CD14-positive monocyte (primary cell): ENCODE measurements at regions not wholly inside any gene's neighbourhood (a gene's known extent, or its start where the extent isn't known, plus 50 kb on each side); places are given as distances from the start of the nearest gene placed in this dataset.

Experiments
- DNase-seq, 3 donors: peaks; one replicate each; pipeline ENCODE4 v3.0.0-alpha.2; 2011 to 2022
- H2AFZ ChIP-seq: 2 replicates; pipeline ENCODE4 v1.6.0; 2012; ENCODE audit warnings: mild to moderate bottlenecking, low read depth, low read length, inconsistent platforms; ENCODE audit not compliant: insufficient read depth, poor library complexity, severe bottlenecking
- H3K27ac ChIP-seq, 2 donors: 1 replicate in 1 of 2; 2 replicates in 1 of 2; pipeline ENCODE4 v1.5.1; 2012 to 2013; ENCODE audit warnings: low read length in 2 of 2, control low read depth in 1 of 2, inconsistent platforms in 1 of 2, low read depth in 1 of 2, mild to moderate bottlenecking in 1 of 2
- H3K27me3 ChIP-seq, 2 donors: one replicate each; pipeline versions ENCODE4 v1.6.0 to v1.6.1; 2011 to 2013; ENCODE audit warnings: low read length in 2 of 2; ENCODE audit not compliant: control insufficient read depth in 2 of 2, insufficient read depth in 2 of 2
- H3K36me3 ChIP-seq, 2 donors: replicated peaks in 1 of 2; 1 replicate in 1 of 2; 2 replicates in 1 of 2; pipeline versions ENCODE4 v1.5.1 to v1.6.1; 2012 to 2013; ENCODE audit warnings: low read length in 2 of 2, control low read depth in 1 of 2, inconsistent platforms in 1 of 2, mild to moderate bottlenecking in 1 of 2; ENCODE audit not compliant: insufficient read depth in 2 of 2, control insufficient read depth in 1 of 2
- H3K4me1 ChIP-seq, 2 donors: 1 replicate in 1 of 2; 2 replicates in 1 of 2; pipeline versions ENCODE4 v1.5.1 to v1.6.1; 2012 to 2013; ENCODE audit warnings: low read length in 2 of 2, control low read depth in 1 of 2, inconsistent platforms in 1 of 2, mild to moderate bottlenecking in 1 of 2, moderate library complexity in 1 of 2; ENCODE audit not compliant: insufficient read depth in 2 of 2, control insufficient read depth in 1 of 2
- H3K4me2 ChIP-seq: replicated peaks from 2 replicates; pipeline ENCODE3; 2012; ENCODE audit warnings: low read length, moderate library complexity, mild to moderate bottlenecking; ENCODE audit not compliant: poor library complexity, severe bottlenecking; ENCODE audit errors: extremely low read depth
- H3K4me3 ChIP-seq, 3 experiments: fragments of 200-600 bp in 1 of 3; sonication (generic) in 1 of 3; replicated peaks in 1 of 3; 1 replicate in 2 of 3; 2 replicates in 1 of 3; pipeline ENCODE4 v1.5.1; 2011 to 2013; ENCODE audit warnings: low read length in 3 of 3, mild to moderate bottlenecking in 3 of 3, control low read depth in 2 of 3, low read depth in 2 of 3, inconsistent platforms in 1 of 3, moderate library complexity in 1 of 3
- H3K79me2 ChIP-seq: 2 replicates; pipeline ENCODE4 v1.6.0; 2012; ENCODE audit warnings: mild to moderate bottlenecking, control low read depth, inconsistent platforms, low read length, moderate library complexity; ENCODE audit not compliant: insufficient read depth
- H3K9ac ChIP-seq: 2 replicates; pipeline ENCODE4 v1.6.0; 2017; ENCODE audit warnings: low read length, mild to moderate bottlenecking; ENCODE audit not compliant: insufficient read depth, poor library complexity, severe bottlenecking
- H3K9me3 ChIP-seq, 2 donors: replicated peaks in 1 of 2; 1 replicate in 1 of 2; 2 replicates in 1 of 2; pipeline versions ENCODE4 v1.5.1 to v1.6.1; 2012 to 2013; ENCODE audit warnings: low read length in 2 of 2, control low read depth in 1 of 2; ENCODE audit not compliant: control insufficient read depth in 1 of 2, insufficient read depth in 1 of 2
- H4K20me1 ChIP-seq: 2 replicates; pipeline ENCODE4 v1.6.0; 2012; ENCODE audit warnings: mild to moderate bottlenecking, low read length, control low read depth, moderate library complexity; ENCODE audit not compliant: insufficient read depth
- H3K27ac Mint-ChIP-seq, 7 donors: one replicate each; pipeline ENCODE4 v1.8.0; 2020; ENCODE audit warnings: mild to moderate bottlenecking in 7 of 7, mixed read lengths in 7 of 7, moderate library complexity in 6 of 7, inconsistent platforms in 2 of 7
- H3K27me3 Mint-ChIP-seq, 3 donors: one replicate each; pipeline ENCODE4 v1.8.0; 2021 to 2022; ENCODE audit warnings: low read depth in 3 of 3, mild to moderate bottlenecking in 3 of 3, mixed read lengths in 3 of 3, moderate library complexity in 3 of 3, inconsistent platforms in 1 of 3
- H3K36me3 Mint-ChIP-seq, 2 donors: one replicate each; pipeline ENCODE4 v1.8.0; 2020; ENCODE audit warnings: mixed read lengths in 2 of 2, inconsistent platforms in 1 of 2, mild to moderate bottlenecking in 1 of 2
- H3K4me1 Mint-ChIP-seq: one replicate; pipeline ENCODE4 v1.8.0; 2020; ENCODE audit warnings: mild to moderate bottlenecking, mixed read lengths
- H3K4me3 Mint-ChIP-seq, 2 donors: one replicate each; pipeline ENCODE4 v1.8.0; 2020; ENCODE audit warnings: mild to moderate bottlenecking in 2 of 2, mixed read lengths in 2 of 2, moderate library complexity in 1 of 2
- H3K9me3 Mint-ChIP-seq, 7 donors: one replicate each; pipeline ENCODE4 v1.8.0; 2020 to 2022; ENCODE audit warnings: mixed read lengths in 7 of 7, mild to moderate bottlenecking in 6 of 7, moderate library complexity in 6 of 7, inconsistent platforms in 2 of 7
- CTCF ChIP-seq: fragments of 200-600 bp; IDR thresholded peaks from one replicate; pipeline ENCODE4 v1.8.0; 2022; ENCODE audit warnings: antibody characterized with exemption, mild to moderate bottlenecking
- WGBS: methylation state at CpG from one replicate; pipeline ENCODE4 v1.1.5; 2013; ENCODE audit warnings: missing lambda C conversion rate; ENCODE audit not compliant: insufficient coverage; 5-methylcytosine and 5-hydroxymethylcytosine counted together
- intact Hi-C, 2 donors: fragments of 100-400 bp; cut with micrococcal nuclease; formaldehyde crosslinking; loops; one replicate each; pipeline versions ENCODE4 v1.15.0 to v1.15.1; 2023

- intact Hi-C loops: no loop called here
- no peak overlapping the region for H3K4me3 ChIP-seq
- no peak overlapping the region for H3K9ac ChIP-seq
- no peak for DNase-seq
- no peak overlapping the region for H2AFZ ChIP-seq
- H3K4me1 ChIP-seq: no peaks in the 10 kb centered on the region
- H3K9me3 ChIP-seq: no peaks in the 10 kb centered on the region
- no peaks in the 10 kb centered on the region for H3K36me3 ChIP-seq
- Mint-ChIP-seq H3K36me3 (no peaks in the 10 kb centered on the region), H3K9me3 (peaks cover 0 to 9% (median 0%) of the 10 kb centered on the region in 7 donors), H3K4me1 (no peaks in the 10 kb centered on the region), H3K4me3 (no peak overlapping the region), H3K27ac (no peak overlapping the region), H3K27me3 (peaks cover 0 to 2% (median 0%) of the 10 kb centered on the region in 3 donors)
- H4K20me1 ChIP-seq: no peaks in the 10 kb centered on the region
- H3K79me2 ChIP-seq: no peaks in the 10 kb centered on the region
- no peak overlapping the region for H3K27ac ChIP-seq
- no peak overlapping the region for H3K4me2 ChIP-seq
- no peak for TF ChIP-seq CTCF
- no peaks in the 10 kb centered on the region for H3K27me3 ChIP-seq
- no CpG with 5 or more reads among the region's 2 CpGs for WGBS
Observed at GRCh38 chr2:13584020-13584419, 867.3 kb downstream of the TRIB2 start.

- no peaks in the 10 kb centered on the region for H3K4me1 Mint-ChIP-seq
- Histone ChIP-seq H3K9ac (no peak overlapping the region), H3K79me2 (no peaks in the 10 kb centered on the region), H3K4me2 (no peak overlapping the region), H3K27ac (no peak overlapping the region), H3K9me3 (no peaks in the 10 kb centered on the region), H3K4me3 (no peak overlapping the region), H3K36me3 (no peaks in the 10 kb centered on the region), H3K27me3 (no peaks in the 10 kb centered on the region), H2AFZ (no peak overlapping the region), H3K4me1 (no peaks in the 10 kb centered on the region), H4K20me1 (no peaks in the 10 kb centered on the region)
- TF ChIP-seq CTCF: no peak
- H3K27me3 Mint-ChIP-seq: peaks cover 0 to 2% (median 0%) of the 10 kb centered on the region in 3 donors
- no peak overlapping the region for H3K27ac Mint-ChIP-seq
- intact Hi-C loops: no loop called here
- H3K4me3 Mint-ChIP-seq: no peak overlapping the region
- peaks cover 0 to 9% (median 2%) of the 10 kb centered on the region in 7 donors for H3K9me3 Mint-ChIP-seq
- DNase-seq: no peak
- H3K36me3 Mint-ChIP-seq: no peaks in the 10 kb centered on the region
Observed at GRCh38 chr2:13585732-13586131, 869.0 kb downstream of the TRIB2 start.
